ENCODE measurements at regions not wholly inside any gene's neighbourhood (a gene's known extent, or its start where the extent isn't known, plus 50 kb on each side); places are given as distances from the start of the nearest gene placed in this dataset.

DNA sequence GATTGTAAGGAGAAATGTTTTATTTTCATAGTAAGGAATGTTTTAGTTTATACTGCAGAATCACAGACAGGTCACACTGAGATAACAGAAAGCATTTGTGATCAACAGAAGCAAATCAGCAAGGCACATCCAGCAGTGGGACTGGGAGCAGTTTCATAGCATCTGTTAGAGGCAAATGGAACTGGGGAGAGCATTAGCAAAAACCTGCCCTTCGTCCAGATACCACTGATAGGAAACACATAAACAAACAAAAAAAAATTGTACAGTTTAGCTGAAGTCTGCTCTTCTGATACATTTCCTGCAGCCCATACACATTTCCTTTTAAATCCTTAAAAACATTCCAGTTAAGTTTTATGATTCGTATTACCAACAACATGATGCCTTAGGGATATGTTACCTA lies 374.3 kb downstream of the PCDH7 start:
- no peak for DNase-seq
- H3K9me3 Mint-ChIP-seq = peaks cover 28% of the 10 kb centered on the region
- no peak overlapping the region for H3K27ac Mint-ChIP-seq
- TF ChIP-seq, protein P1, sequence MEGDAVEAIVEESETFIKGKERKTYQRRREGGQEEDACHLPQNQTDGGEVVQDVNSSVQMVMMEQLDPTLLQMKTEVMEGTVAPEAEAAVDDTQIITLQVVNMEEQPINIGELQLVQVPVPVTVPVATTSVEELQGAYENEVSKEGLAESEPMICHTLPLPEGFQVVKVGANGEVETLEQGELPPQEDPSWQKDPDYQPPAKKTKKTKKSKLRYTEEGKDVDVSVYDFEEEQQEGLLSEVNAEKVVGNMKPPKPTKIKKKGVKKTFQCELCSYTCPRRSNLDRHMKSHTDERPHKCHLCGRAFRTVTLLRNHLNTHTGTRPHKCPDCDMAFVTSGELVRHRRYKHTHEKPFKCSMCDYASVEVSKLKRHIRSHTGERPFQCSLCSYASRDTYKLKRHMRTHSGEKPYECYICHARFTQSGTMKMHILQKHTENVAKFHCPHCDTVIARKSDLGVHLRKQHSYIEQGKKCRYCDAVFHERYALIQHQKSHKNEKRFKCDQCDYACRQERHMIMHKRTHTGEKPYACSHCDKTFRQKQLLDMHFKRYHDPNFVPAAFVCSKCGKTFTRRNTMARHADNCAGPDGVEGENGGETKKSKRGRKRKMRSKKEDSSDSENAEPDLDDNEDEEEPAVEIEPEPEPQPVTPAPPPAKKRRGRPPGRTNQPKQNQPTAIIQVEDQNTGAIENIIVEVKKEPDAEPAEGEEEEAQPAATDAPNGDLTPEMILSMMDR (IDR thresholded peaks at IDR 0.05) = no peak
- H3K4me1 Mint-ChIP-seq (ENCODE audit: low read depth) = no peaks in the 10 kb centered on the region
- no peak overlapping the region for H3K4me3 Mint-ChIP-seq
- no peaks in the 10 kb centered on the region for H3K36me3 Mint-ChIP-seq (ENCODE audit: low read depth)
- H3K27me3 Mint-ChIP-seq (ENCODE audit: insufficient read depth) = no peaks in the 10 kb centered on the region

DNA sequence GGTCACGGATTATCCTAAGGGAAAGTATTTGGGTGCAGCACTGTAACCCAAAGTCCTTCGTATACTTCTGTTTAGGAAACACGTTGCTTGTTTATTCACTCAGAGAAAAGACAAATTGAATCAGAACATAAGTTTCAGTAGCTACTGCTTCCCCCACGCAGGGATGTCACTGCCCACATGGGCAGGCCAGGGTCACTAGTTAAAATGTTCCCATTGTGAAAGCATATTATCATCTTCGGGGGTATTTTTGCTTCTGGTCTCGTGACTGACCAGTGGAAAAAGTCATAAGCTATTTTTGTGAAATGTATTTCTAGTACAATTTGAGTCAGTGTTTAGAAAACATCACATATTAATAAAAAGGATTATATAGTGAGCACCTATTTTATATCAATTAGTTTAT lies 377.8 kb downstream of the PCDH7 start:
- no peak overlapping the region for H3K27ac Mint-ChIP-seq
- no peaks in the 10 kb centered on the region for H3K4me1 Mint-ChIP-seq (ENCODE audit: low read depth)
- no peak for DNase-seq
- peaks cover 33% of the 10 kb centered on the region for H3K9me3 Mint-ChIP-seq
- no peak overlapping the region for H3K4me3 Mint-ChIP-seq
- TF ChIP-seq, protein P1 (IDR thresholded peaks at IDR 0.05) = no peak
- H3K27me3 Mint-ChIP-seq (ENCODE audit: insufficient read depth) = no peaks in the 10 kb centered on the region
- no peaks in the 10 kb centered on the region for H3K36me3 Mint-ChIP-seq (ENCODE audit: low read depth)

DNA sequence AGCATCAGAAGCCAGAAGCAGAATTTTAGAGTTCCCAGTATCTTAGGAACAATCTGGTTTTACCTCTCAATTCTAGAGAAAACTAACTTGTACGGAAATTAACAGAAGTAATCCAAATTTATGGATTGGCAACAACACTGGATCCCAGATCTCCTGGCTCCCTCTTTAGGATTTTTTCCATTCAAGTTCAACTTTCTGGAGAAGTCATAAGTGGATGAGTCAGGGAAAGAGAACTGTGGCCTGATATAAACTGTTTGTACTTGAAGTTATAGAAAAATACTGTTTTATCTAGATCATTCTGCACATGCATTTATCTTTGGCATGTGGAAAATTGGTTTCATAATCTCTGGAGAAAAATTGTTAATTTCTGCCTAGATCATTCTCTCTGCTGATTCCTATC lies 380.4 kb downstream of the PCDH7 start:
- TF ChIP-seq, protein P1 (IDR thresholded peaks at IDR 0.05) = no peak
- H3K4me1 Mint-ChIP-seq (ENCODE audit: low read depth) = no peaks in the 10 kb centered on the region
- no peak overlapping the region for H3K27ac Mint-ChIP-seq
- H3K9me3 Mint-ChIP-seq = peaks cover 34% of the 10 kb centered on the region
- no peak overlapping the region for H3K4me3 Mint-ChIP-seq
- H3K27me3 Mint-ChIP-seq (ENCODE audit: insufficient read depth) = no peaks in the 10 kb centered on the region
- H3K36me3 Mint-ChIP-seq (ENCODE audit: low read depth) = no peaks in the 10 kb centered on the region
- no peak for DNase-seq

DNA sequence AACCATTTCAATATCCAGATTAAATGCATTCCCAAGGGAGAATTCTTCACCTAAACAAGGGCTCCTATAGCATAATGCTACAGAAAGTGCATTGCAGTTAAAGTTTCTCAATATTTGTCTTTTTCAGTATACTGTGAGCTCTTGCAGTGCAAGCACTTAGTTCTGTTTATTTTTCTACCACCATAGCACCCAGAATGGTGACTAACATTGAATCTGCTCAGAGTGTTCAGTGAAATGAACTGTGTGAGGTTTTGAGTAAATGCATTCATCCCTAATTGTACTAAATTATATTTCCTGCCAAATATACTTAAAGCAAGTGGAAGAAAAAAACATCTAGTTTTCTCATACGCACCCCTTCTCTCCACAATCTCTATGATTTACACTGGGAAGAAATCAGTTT lies 383.9 kb downstream of the PCDH7 start:
- no peak for DNase-seq
- H3K27me3 Mint-ChIP-seq (ENCODE audit: insufficient read depth) = no peaks in the 10 kb centered on the region
- no peaks in the 10 kb centered on the region for H3K36me3 Mint-ChIP-seq (ENCODE audit: low read depth)
- H3K27ac Mint-ChIP-seq = no peak overlapping the region
- TF ChIP-seq, protein P1 (IDR thresholded peaks at IDR 0.05) = no peak
- H3K9me3 Mint-ChIP-seq = peaks cover 19% of the 10 kb centered on the region
- H3K4me1 Mint-ChIP-seq (ENCODE audit: low read depth) = no peaks in the 10 kb centered on the region
- no peak overlapping the region for H3K4me3 Mint-ChIP-seq

DNA sequence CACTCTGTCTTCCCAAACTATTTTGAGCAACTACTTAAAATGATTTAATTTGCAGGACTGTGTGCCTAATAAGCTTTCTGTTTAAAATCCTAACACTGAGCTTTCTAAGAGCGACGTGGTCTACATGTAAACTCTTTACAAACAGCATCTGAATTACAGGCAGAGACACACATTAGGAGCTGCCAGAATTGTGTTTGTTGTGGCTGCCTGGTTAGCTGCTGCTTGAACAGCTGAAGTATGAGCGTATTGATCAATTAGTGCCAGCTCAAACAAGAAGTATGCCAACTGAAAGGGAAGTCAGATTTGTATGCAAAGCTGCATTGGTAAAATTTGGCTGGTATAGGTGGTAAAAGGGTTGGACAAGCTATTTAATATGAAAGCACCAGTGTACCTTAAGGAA lies 384.4 kb downstream of the PCDH7 start:
- H3K36me3 Mint-ChIP-seq (ENCODE audit: low read depth) = no peaks in the 10 kb centered on the region
- H3K4me1 Mint-ChIP-seq (ENCODE audit: low read depth) = no peaks in the 10 kb centered on the region
- no peaks in the 10 kb centered on the region for H3K27me3 Mint-ChIP-seq (ENCODE audit: insufficient read depth)
- H3K4me3 Mint-ChIP-seq = no peak overlapping the region
- DNase-seq = no peak
- H3K27ac Mint-ChIP-seq = no peak overlapping the region
- H3K9me3 Mint-ChIP-seq = peaks cover 19% of the 10 kb centered on the region
- TF ChIP-seq, protein P1 (IDR thresholded peaks at IDR 0.05) = no peak

DNA sequence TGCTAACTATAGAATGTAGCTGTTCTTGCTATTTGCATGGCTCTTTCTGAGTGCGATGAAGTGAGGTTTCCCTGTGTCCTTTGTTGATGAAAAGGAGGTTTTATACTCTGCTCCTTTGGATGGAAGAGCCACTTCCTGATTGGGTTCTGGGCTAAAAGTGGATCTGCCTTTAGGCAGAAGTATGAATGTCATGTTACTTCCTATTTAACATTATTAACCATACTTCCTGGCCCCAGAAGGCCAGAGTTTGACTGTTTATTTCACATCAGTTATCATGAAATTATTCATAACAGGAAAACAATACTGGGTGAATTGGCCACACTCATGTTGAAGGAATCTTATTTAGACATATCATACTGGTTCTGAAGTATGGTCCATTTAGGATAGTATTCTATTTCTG lies 386.2 kb downstream of the PCDH7 start:
- DNase-seq = no peak
- TF ChIP-seq, protein P1 (IDR thresholded peaks at IDR 0.05) = no peak
- H3K9me3 Mint-ChIP-seq = peaks cover 13% of the 10 kb centered on the region
- H3K4me1 Mint-ChIP-seq (ENCODE audit: low read depth) = no peaks in the 10 kb centered on the region
- H3K27me3 Mint-ChIP-seq (ENCODE audit: insufficient read depth) = no peaks in the 10 kb centered on the region
- no peaks in the 10 kb centered on the region for H3K36me3 Mint-ChIP-seq (ENCODE audit: low read depth)
- no peak overlapping the region for H3K4me3 Mint-ChIP-seq
- no peak overlapping the region for H3K27ac Mint-ChIP-seq

Data from HFFc6 (cell line).